GM19025 (cell line): ENCODE measurements at regions not wholly inside any gene's neighbourhood (a gene's known extent, or its start where the extent isn't known, plus 50 kb on each side); places are given as distances from the start of the nearest gene placed in this dataset.
"Not testable (repeated sequence)": the region's sequence is repeated elsewhere in the genome, so short reads cannot be mapped to it uniquely, and the experiment has no call there.

ENCODE experiments used
- ATAC-seq: cut with Tn5 transposase; IDR thresholded peaks from one replicate; pipeline ENCODE4 v1.9.1; 2021; ENCODE audit warnings: mild to moderate bottlenecking, low read depth, moderate library complexity; ENCODE audit not compliant: unreplicated experiment

DNA sequence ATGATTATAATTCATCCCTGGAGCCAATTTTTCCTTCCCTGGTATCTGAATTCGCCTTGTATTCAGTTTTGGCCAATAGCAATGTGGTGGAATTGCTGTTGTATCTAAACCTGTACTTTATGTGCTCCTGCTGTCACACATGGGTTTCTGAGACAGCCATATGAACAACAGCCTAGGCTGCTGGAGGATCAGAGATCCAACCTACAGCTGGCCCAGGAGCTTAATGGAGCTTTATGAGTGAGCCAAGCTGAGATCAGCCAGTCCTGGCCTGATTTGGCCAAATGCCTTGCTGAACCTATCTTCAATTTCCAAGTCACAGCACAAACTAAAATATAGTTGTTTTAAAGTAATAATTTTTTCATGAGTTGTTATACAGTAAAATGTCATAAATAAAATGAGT, 1071.5 kb downstream of the PCDH7 start:
- ATAC-seq: no peak

DNA sequence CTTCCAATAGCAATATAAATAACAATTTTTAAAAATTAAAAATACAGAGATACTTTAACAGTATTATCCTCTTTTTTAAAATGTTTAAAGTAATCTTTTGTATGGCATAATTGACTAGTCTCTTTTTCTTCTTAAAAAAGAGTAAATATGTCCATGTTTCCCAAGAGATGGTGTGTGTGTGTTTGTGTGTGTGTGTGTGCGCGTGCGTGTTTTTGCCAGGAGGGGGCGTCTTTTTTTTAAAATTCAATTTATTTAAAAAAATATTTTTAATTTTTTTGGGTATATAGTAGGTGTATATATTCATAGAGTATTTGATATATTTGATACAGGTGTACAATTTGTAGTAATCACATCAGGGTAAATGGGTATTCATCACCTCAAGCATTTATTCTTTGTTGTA, 1073.7 kb downstream of the PCDH7 start:
- ATAC-seq: no peak

GRCh38 chr4:31797052-31797451, 1076.9 kb downstream of the PCDH7 start:
- not testable (repeated sequence) for ATAC-seq

GRCh38 chr4:31803526-31804195, 1083.5 kb downstream of the PCDH7 start:
- no peak for ATAC-seq

- ATAC-seq: no peak
Observed at GRCh38 chr4:31807036-31807435, 1086.9 kb downstream of the PCDH7 start.

- ATAC-seq: no peak
Observed at GRCh38 chr4:31844350-31844749, 1124.2 kb downstream of the PCDH7 start.

DNA sequence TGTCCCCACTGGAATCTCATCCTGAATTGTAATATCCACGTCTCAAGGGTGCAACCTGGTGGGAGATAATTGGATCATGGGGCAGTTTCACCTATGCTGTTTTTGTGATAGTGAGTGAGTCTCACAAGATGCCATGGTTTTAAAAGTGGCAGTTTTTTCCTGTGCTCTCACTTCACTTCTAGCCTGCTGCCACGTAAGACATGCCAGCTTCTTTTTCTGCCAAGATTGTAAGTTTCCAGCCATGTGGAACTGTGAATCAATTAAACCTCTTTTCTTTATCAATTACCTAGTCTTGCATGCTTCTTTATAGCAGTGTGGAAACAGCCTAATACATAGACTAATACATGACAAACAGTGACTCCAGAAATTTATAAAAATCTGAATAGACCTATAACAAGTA, 1131.8 kb downstream of the PCDH7 start:
- no peak for ATAC-seq

DNA sequence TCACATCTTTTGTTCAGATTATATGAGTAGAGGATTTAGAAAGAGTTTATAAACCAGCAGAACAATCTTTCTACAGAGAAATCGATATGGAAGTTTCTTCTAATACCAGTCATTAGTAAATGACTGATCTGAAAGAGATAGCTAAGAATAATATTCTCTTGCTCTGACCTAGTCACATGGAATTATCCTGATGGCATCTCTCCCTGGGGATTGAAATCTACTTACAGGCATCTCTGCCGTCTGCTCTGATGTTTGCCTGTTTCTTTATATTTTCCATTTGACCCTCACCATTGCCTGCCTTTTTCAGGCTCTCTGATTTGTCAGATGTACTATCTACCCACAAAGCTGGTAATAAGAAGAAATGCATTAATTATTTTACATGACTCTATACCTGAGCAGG, 1157.3 kb downstream of the PCDH7 start:
- ATAC-seq: no peak

DNA sequence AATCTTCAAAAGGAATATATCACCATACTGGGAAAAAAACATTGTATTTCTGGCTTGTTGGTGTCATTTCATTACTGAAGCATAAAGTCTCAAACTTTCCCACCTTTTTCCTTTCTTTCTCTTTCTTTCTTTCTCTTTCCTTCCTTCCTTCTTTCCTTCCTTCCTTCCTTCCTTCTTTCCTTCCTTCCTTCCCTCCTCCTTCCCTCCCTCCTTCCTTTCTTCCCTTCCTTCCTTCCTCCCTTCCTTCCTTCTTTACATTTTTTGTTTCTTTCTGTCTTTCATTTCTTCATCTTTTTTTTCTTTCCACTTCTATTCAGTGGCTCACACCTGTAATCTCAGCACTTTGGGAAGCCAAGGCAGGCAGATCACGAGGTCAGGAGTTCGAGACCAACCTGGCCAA, 1160.7 kb downstream of the PCDH7 start:
- ATAC-seq: not testable (repeated sequence)

GRCh38 chr4:31896349-31896748, 1176.2 kb downstream of the PCDH7 start:
- no peak for ATAC-seq

DNA sequence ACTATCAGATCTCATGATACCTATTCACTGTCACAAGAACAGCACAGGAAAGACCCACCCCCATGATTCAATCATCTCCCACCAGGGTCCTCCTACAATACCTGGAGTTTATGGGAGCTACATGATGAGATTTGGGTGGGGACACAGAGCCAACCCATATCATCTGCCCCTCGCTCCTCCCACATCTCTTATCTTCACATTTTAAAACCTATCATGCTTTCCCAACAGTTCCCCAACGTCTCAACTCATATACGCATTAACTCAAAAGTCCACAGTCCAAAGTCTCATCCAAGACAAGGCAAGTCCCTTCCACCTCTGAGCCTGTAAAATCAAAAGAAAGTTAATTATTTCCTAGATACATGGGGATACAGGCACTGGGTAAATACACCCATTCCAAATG, 1185.2 kb downstream of the PCDH7 start:
- no peak for ATAC-seq

GRCh38 chr4:31908261-31908660, 1188.1 kb downstream of the PCDH7 start:
- no peak for ATAC-seq

DNA sequence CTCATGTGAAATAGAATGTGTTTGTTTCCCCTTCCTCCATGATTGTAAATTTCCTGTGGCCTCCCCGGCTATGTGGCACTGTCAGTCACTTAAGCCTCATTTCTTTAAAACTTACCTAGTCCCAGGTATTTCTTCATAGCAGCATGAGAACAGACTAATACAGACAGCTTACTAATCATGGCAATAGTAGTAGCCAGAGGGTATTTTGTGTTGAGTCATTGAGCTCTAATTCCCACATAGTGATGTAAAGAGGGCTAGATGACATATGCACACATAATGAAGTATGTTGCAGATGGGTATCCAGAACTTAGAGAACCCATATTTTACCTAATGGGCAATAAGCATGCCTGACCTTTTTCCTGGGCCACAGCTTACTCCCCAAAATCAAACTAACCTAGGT, 1197.2 kb downstream of the PCDH7 start:
- ATAC-seq: no peak

GRCh38 chr4:31918891-31919290, 1198.7 kb downstream of the PCDH7 start:
- ATAC-seq: no peak

DNA sequence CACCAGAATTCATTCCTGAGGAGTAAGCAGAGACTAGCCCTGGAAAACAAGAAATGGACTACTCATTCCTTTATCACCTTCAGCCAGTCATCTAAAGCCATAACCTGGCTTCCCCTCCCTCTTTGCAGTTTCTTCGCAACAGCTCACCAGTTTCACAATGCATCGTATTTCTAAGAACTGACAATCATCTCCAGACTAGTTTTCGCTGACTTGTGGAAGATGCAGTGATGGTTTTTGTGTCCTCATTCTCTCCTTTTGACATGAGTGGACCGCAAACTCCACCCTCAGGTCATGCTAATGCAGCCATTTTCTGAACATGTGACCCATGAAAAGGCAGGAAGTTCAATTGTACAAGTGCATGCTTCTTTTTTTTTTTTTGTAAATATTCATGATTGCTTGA, 1203.5 kb downstream of the PCDH7 start:
- ATAC-seq: no peak

GRCh38 chr4:31929676-31930345, 1209.6 kb downstream of the PCDH7 start:
- ATAC-seq: no peak

DNA sequence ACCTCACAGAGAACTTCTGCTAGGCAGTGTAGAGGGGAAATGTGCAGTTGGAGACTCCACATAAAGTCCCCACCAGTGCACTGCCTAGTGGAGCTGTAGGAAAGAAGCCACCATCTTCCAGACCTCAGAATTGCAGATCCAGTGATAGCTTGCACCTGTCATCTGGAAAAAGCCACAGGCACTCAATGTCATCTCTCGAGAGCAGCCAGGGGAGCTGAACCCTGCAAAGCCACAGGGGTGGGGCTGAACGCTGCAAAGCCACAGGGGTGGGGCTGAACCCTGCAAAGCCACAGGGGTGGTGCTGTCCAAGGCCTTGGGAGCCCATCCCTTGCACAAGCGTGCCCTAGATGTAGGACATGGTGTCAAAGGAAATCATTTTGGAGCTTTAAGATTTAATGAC, 1226.3 kb downstream of the PCDH7 start:
- ATAC-seq: no peak

- ATAC-seq: no peak
Observed at GRCh38 chr4:31947101-31947500, 1226.9 kb downstream of the PCDH7 start.

GRCh38 chr4:31949045-31949444, 1228.9 kb downstream of the PCDH7 start:
- ATAC-seq: no peak

GRCh38 chr4:31955346-31955745, 1235.2 kb downstream of the PCDH7 start:
- no peak for ATAC-seq

DNA sequence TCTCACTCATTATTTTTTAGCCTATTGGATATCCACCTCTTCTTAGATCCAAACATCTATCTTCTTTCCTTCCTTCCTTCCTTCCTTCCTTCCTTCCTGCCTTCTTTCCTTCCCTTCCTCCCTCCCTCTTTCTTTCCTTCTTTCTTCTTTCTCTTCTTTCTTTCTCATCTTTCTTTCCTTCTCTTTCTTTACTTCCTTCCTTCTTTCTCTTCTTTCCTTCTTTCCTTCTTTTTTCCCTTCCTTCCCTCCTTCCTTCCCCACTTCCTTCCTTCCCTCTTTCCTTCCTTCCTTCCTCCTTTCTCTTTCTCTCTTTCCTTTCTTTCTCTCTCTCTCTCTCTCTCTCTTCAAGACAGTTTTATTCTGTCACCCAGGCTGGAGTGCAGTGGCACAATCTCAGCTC, 1239.8 kb downstream of the PCDH7 start:
- no peak for ATAC-seq

GRCh38 chr4:31964685-31965084, 1244.5 kb downstream of the PCDH7 start:
- no peak for ATAC-seq
